ENCODE measurements at regions not wholly inside any gene's neighbourhood (a gene's known extent, or its start where the extent isn't known, plus 50 kb on each side); places are given as distances from the start of the nearest gene placed in this dataset.
A peak's percentile ranks its signal among the peaks of the same experiment; 100 is the strongest.

DNA sequence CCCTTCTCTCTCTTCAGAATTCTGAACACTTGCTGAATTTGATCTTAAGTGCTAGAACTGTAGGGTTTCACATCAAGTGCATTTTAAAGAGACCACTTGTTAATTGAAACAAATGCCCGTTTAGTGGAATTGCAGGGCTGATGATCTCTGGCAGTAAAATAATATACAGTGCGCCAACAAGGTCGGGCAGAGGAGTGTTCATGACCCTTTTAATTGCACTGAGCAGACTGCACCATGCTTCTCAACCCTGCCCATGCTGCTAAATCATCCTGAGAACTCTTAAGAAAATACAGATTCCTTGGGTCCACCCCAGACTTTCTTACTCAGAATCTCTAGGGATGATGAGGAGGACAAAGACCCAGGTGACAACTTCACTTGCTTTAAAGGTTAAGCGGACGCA, 73.5 kb downstream of the SC5D start:
- Histone ChIP-seq H3K9ac (ENCODE audit: low read depth, low read length, poor library complexity, severe bottlenecking) (no peak overlapping the region), H4K20me1 (ENCODE audit: insufficient read depth, low read length, poor library complexity, severe bottlenecking) (no peaks in the 10 kb centered on the region), H3K27me3 (ENCODE audit: insufficient read depth, low read length, poor library complexity, severe bottlenecking) (no peaks in the 10 kb centered on the region), H3F3A (ENCODE audit: low read depth) (no peaks in the 10 kb centered on the region), H3K4me2 (ENCODE audit: low read depth, low read length, poor library complexity, severe bottlenecking) (no peak overlapping the region), H3K9me3 (ENCODE audit: insufficient read depth, low read depth, low read length) (no peaks in the 10 kb centered on the region), H3K9me2 (replicated peaks; ENCODE audit: low read depth, low read length) (no peaks in the 10 kb centered on the region), H3K36me3 (ENCODE audit: insufficient read depth, low read length) (no peaks in the 10 kb centered on the region), H3K4me1 (ENCODE audit: insufficient read depth, low read length, poor library complexity, severe bottlenecking) (peaks cover 35% of the 10 kb centered on the region), H2AFZ (ENCODE audit: low read length) (no peak overlapping the region), H3K79me2 (ENCODE audit: insufficient read depth, low read length) (no peaks in the 10 kb centered on the region), H3K4me3 (ENCODE audit: low read length, poor library complexity, severe bottlenecking) (no peak overlapping the region)
- TF ChIP-seq, protein P1, sequence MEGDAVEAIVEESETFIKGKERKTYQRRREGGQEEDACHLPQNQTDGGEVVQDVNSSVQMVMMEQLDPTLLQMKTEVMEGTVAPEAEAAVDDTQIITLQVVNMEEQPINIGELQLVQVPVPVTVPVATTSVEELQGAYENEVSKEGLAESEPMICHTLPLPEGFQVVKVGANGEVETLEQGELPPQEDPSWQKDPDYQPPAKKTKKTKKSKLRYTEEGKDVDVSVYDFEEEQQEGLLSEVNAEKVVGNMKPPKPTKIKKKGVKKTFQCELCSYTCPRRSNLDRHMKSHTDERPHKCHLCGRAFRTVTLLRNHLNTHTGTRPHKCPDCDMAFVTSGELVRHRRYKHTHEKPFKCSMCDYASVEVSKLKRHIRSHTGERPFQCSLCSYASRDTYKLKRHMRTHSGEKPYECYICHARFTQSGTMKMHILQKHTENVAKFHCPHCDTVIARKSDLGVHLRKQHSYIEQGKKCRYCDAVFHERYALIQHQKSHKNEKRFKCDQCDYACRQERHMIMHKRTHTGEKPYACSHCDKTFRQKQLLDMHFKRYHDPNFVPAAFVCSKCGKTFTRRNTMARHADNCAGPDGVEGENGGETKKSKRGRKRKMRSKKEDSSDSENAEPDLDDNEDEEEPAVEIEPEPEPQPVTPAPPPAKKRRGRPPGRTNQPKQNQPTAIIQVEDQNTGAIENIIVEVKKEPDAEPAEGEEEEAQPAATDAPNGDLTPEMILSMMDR (conservative IDR thresholded peaks at IDR 0.05; ENCODE audit: low read length), result no peak
- no peak for TF ChIP-seq EZH2phosphoT487 (IDR thresholded peaks at IDR 0.05; ENCODE audit: borderline replicate concordance)

DNA sequence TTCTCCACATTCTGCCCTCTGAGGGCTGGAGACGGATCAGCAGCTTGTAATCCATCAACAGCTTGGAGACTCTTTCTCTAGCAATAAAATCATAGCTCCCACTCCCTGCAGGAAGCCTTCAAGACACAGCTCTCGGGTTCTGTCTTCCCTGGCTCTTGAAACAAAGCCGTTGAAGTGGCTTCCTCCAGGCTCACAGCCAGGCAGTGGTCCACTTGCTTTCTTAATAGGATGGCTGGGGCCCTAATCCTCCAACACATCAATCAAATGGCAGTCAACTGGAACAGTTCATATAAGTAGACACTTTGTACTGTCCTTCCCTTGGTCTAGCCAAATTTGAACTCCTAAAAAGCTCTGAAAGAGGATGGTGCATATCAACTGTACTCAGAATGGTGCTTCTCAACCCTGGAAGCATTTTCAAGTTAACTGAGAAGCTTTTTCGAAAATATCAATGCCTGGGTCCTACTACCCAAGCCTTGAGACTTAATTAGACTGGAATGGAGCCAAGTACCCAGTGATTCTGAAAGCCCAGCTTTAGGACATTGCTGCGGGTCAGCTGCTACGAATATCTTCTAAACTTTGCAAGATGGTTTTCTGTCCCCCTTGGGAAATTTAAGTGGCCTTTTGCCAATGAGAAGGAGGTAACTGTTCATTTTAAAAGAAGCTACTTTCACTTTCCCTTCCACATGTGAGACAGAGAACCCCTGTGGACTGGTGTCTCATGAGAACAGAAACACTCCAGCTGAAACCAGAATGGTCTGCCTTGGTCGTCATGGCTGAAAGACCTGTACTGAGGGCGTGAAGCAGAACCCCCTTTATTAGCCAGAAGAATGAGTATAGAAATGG, 74.7 kb downstream of the SC5D start:
- no peak for TF ChIP-seq EZH2phosphoT487 (IDR thresholded peaks at IDR 0.05; ENCODE audit: borderline replicate concordance)
- TF ChIP-seq, protein P1 (conservative IDR thresholded peaks at IDR 0.05; ENCODE audit: low read length), result no peak
- no peaks in the 10 kb centered on the region for H3K27me3 ChIP-seq (ENCODE audit: insufficient read depth, low read length, poor library complexity, severe bottlenecking)
- H3K36me3 ChIP-seq (ENCODE audit: insufficient read depth, low read length), result no peaks in the 10 kb centered on the region
- H3K9me3 ChIP-seq (ENCODE audit: insufficient read depth, low read depth, low read length), result no peaks in the 10 kb centered on the region
- H3K79me2 ChIP-seq (ENCODE audit: insufficient read depth, low read length), result no peaks in the 10 kb centered on the region
- no peaks in the 10 kb centered on the region for H3K9me2 ChIP-seq (replicated peaks; ENCODE audit: low read depth, low read length)
- peak overlapping the region; percentile 72 for H3K4me2 ChIP-seq (ENCODE audit: low read depth, low read length, poor library complexity, severe bottlenecking)
- H3K9ac ChIP-seq (ENCODE audit: low read depth, low read length, poor library complexity, severe bottlenecking), result peak overlapping the region; percentile 49
- H3K4me1 ChIP-seq (ENCODE audit: insufficient read depth, low read length, poor library complexity, severe bottlenecking), result peaks cover 35% of the 10 kb centered on the region
- peak overlapping the region; percentile 25 for H3K4me3 ChIP-seq (ENCODE audit: low read length, poor library complexity, severe bottlenecking)
- H3F3A ChIP-seq (ENCODE audit: low read depth), result no peaks in the 10 kb centered on the region
- no peaks in the 10 kb centered on the region for H4K20me1 ChIP-seq (ENCODE audit: insufficient read depth, low read length, poor library complexity, severe bottlenecking)
- peak overlapping the region; percentile 26; the same call in 1 of the 2 replicates for H2AFZ ChIP-seq (ENCODE audit: low read length)

DNA sequence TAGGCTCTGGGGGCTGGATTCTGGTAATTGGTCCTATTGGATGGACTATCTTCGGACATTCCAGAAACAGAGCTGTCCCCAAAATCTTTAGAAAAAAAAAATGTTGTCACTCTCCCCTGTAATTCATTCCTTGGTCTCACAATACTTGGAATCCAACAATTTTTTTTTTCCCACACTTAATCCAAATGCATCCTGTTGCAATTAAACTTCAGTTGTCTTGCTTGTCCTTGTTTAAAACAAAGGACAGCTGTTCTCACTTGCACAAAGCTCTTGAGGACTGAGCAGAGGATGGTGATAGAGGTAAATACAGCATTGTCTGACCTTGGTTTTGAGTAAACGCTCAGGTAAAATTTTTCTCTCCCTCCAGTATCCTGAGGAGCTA, 75.3 kb downstream of the SC5D start:
- H3K4me3 ChIP-seq (ENCODE audit: low read length, poor library complexity, severe bottlenecking), result peak overlapping the region; percentile 25
- H3K4me2 ChIP-seq (ENCODE audit: low read depth, low read length, poor library complexity, severe bottlenecking), result peak overlapping the region; percentile 72
- H3K4me1 ChIP-seq (ENCODE audit: insufficient read depth, low read length, poor library complexity, severe bottlenecking), result peaks cover 39% of the 10 kb centered on the region
- peak overlapping the region; percentile 26; the same call in 1 of the 2 replicates for H2AFZ ChIP-seq (ENCODE audit: low read length)
- peak overlapping the region; percentile 49 for H3K9ac ChIP-seq (ENCODE audit: low read depth, low read length, poor library complexity, severe bottlenecking)
- H3F3A ChIP-seq (ENCODE audit: low read depth), result no peaks in the 10 kb centered on the region
- no peaks in the 10 kb centered on the region for H3K9me2 ChIP-seq (replicated peaks; ENCODE audit: low read depth, low read length)
- H3K36me3 ChIP-seq (ENCODE audit: insufficient read depth, low read length), result no peaks in the 10 kb centered on the region
- TF ChIP-seq, protein P1 (conservative IDR thresholded peaks at IDR 0.05; ENCODE audit: low read length), result no peak
- TF ChIP-seq EZH2phosphoT487 (IDR thresholded peaks at IDR 0.05; ENCODE audit: borderline replicate concordance), result no peak
- H3K79me2 ChIP-seq (ENCODE audit: insufficient read depth, low read length), result no peaks in the 10 kb centered on the region
- H3K27me3 ChIP-seq (ENCODE audit: insufficient read depth, low read length, poor library complexity, severe bottlenecking), result no peaks in the 10 kb centered on the region
- no peaks in the 10 kb centered on the region for H4K20me1 ChIP-seq (ENCODE audit: insufficient read depth, low read length, poor library complexity, severe bottlenecking)
- no peaks in the 10 kb centered on the region for H3K9me3 ChIP-seq (ENCODE audit: insufficient read depth, low read depth, low read length)
